ENCODE measurements at regions not wholly inside any gene's neighbourhood (a gene's known extent, or its start where the extent isn't known, plus 50 kb on each side); places are given as distances from the start of the nearest gene placed in this dataset.

- peak; percentile 41 for DNase-seq (ENCODE audit: extremely low read depth, low read depth)
- no peak for TF ChIP-seq CTCF (IDR thresholded peaks at IDR 0.05; ENCODE audit: low read depth, low read length)
Observed at GRCh38 chr3:112751564-112752512, 94.8 kb downstream of the CD200R1L start.

- DNase-seq (ENCODE audit: extremely low read depth, low read depth): no peak
- no peak for TF ChIP-seq CTCF (IDR thresholded peaks at IDR 0.05; ENCODE audit: low read depth, low read length)
Observed at GRCh38 chr3:112751061-112751460, 95.6 kb downstream of the CD200R1L start.

- no peak for DNase-seq (ENCODE audit: extremely low read depth, low read depth)
- no peak for TF ChIP-seq CTCF (IDR thresholded peaks at IDR 0.05; ENCODE audit: low read depth, low read length)
Observed at GRCh38 chr3:112747624-112748023, 99.0 kb downstream of the CD200R1L start.

GRCh38 chr3:112746675-112747280, 99.9 kb downstream of the CD200R1L start:
- no peak for TF ChIP-seq CTCF (IDR thresholded peaks at IDR 0.05; ENCODE audit: low read depth, low read length)
- no peak for DNase-seq (ENCODE audit: extremely low read depth, low read depth)

- no peak for DNase-seq (ENCODE audit: extremely low read depth, low read depth)
- TF ChIP-seq CTCF (IDR thresholded peaks at IDR 0.05; ENCODE audit: low read depth, low read length): no peak
Observed at GRCh38 chr3:112745567-112746248, 101.0 kb downstream of the CD200R1L start.

- peak; percentile 8 for DNase-seq (ENCODE audit: extremely low read depth, low read depth)
- TF ChIP-seq CTCF (IDR thresholded peaks at IDR 0.05; ENCODE audit: low read depth, low read length): no peak
Observed at GRCh38 chr3:112744825-112745566, 101.7 kb downstream of the CD200R1L start.

All from AG09319 (cell line).